GM18511 (cell line): ENCODE measurements at regions not wholly inside any gene's neighbourhood (a gene's known extent, or its start where the extent isn't known, plus 50 kb on each side); places are given as distances from the start of the nearest gene placed in this dataset.

Experiments used
- ATAC-seq: cut with Tn5 transposase; IDR thresholded peaks from one replicate; pipeline ENCODE4 v1.9.1; 2021; ENCODE audit warnings: mild to moderate bottlenecking, moderate library complexity; ENCODE audit not compliant: unreplicated experiment

- peak; percentile 86 for ATAC-seq
Measured at GRCh38 chr20:39946053-39946810, 742.8 kb downstream of the MAFB start.

DNA sequence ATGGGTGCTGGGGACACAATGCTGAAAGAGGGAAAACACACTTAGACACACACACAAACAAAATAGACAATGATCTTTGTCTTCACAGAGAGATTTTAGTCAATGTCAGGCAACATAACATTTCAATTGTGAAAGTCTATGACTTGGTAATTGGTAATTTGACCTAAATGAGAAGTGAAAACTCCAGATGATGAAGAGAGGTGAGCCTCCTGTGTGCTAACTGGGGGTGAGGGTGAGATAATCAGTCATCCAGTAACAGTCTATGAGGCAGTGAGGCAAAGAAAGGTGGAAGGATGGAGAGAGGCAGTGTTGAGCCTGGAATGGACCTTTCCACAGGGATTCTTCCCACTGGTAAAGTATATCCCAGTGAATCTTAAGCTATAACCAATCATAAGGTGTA lies 744.2 kb downstream of the MAFB start:
- peak; percentile 68 for ATAC-seq

GRCh38 chr20:39943336-39943735 lies 745.7 kb downstream of the MAFB start:
- ATAC-seq: no peak

- no peak for ATAC-seq
Measured at GRCh38 chr20:39941245-39941644, 747.8 kb downstream of the MAFB start.

GRCh38 chr20:39939241-39939865 lies 749.7 kb downstream of the MAFB start:
- ATAC-seq: no peak

- ATAC-seq: no peak
Measured at GRCh38 chr20:39936401-39936800, 752.6 kb downstream of the MAFB start.

DNA sequence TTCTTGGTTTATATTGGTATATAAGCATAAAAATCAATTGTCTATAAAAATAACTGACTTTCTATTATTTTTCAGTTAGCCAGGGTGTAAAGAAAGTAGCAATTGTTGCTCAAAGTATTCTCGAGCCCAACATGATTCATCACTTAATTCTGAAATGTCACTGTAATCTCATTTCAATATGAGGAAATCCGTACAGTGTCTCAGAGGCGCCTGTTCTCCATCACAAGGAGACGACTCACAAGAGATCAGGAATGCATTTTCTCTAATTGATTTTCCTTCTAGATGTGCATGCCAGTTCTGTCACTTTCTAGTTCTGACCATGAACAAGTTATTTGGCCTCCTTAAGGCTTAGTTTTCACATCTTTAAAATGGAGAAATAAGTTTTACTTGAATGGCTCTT lies 753.1 kb downstream of the MAFB start:
- no peak for ATAC-seq

DNA sequence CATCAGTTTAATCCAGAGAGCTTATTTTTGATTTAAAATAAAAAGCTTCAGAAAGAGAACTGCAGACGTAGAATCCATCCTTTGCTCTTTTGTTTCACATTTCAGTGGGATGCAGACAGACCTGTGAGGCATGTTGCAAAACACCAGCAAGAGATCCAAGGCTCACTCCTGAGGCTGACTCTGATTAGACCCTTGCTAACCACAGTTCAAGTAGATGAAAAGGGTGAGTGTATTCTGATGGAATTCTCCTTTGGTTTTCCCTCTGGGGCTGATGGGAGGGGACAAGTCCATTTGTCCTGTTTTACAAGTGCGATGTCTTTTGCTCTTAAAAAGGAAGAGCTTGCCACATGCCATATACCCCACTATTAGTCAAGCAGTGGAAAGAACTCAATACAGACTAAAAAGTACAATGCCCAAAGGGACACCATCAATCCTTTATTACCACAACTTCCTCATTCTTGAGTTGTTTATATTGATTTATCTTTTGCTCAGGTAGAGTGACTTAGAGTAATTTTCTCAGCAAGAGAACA lies 772.7 kb downstream of the MAFB start:
- no peak for ATAC-seq

- no peak for ATAC-seq
Measured at GRCh38 chr20:39913274-39913673, 775.8 kb downstream of the MAFB start.

DNA sequence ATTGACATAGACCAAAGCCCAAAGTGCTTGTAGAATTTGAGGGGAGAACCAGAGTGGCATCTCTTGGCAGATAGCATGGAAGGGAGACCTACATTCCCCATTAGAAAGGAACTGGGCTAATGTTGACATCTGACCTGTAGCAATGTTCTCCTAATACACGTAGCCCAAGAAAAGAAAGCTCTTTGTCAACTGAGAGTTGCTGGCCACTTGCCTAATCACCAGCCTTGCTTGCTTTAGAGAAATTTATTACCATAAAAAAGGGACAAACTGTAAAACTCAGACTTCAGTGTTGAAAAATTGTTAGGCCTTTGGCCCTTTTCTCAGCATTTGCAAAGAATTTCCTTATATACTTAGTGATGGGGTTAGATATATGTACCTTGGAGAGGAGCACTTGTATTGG lies 777.5 kb downstream of the MAFB start:
- ATAC-seq: no peak

GRCh38 chr20:39910536-39910935 lies 778.5 kb downstream of the MAFB start:
- no peak for ATAC-seq

- peak; percentile 49 for ATAC-seq
Measured at GRCh38 chr20:39909447-39909846, 779.6 kb downstream of the MAFB start.

GRCh38 chr20:39904476-39905112 lies 784.4 kb downstream of the MAFB start:
- ATAC-seq: no peak

DNA sequence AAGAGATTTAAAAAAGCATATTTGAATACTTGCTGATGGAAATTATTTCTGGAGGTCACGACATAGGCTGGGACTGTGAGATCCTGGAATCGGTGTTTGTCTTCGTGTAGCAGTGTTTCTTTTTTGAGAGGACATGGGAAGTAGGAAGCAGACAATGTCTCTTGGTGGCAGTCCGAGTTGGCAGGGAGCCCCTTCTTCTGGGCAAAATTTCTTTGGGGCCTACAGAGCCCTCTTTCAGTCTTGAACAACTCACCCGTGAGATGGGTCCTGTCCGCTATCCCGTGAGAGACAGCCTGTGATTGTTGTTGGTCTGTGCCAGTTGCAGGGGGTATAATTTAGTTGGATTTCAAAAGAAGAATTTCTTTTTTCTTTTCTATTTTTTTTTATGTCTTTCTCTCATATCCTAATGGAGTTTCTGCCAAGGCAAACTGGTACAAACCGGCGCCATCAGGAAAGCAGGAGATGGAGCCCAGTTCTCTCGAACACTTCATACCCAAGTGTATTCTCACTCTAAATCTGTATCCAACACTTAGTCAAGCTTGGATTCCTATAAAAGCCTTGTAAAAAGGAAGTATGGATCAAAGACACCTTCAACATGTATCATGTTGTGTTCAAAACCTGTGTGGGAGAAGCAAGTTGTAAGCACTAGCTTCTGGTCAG lies 785.1 kb downstream of the MAFB start:
- ATAC-seq: no peak

DNA sequence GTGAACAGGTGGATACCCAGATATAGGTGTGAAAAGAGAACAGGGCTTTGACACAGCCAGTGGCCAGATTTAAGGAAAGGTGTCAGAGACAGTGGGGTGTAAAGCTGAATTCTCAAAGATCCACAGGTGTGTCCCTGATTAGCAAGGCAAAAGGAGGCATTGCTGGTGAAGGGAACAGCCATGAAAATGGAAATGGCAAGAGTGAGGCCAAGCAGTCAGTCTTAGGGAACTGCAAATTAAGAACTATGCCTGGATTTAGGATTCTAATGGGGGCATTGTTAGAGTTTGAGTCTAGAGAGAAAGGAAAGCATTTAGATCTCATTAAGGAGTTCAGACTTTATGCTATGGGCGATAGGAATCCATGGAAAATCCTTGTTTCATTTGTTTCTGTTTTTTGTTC lies 789.2 kb downstream of the MAFB start:
- no peak for ATAC-seq

DNA sequence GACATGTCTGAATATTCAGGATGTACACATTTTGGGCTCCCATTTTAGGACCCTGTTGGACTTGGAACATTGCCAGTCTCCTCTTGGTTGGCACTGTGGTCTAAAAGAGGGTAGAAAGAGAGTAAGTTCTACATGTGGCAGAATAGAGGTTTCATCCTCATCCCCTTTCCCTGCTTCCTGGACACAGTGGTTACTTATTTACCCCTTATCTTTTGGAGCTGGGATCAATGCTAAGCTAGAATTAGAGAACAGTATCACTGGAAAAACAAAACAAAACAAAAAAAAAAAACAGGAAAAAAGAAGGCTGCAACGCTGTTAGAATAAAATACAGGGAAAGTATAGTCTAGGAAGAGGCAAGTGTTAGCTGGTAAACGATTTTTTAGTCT lies 790.6 kb downstream of the MAFB start:
- no peak for ATAC-seq

GRCh38 chr20:39897781-39898466 lies 791.1 kb downstream of the MAFB start:
- ATAC-seq: no peak

- ATAC-seq: no peak
Measured at GRCh38 chr20:39897058-39897457, 792.0 kb downstream of the MAFB start.

- ATAC-seq: no peak
Measured at GRCh38 chr20:39894067-39894466, 795.0 kb downstream of the MAFB start.

DNA sequence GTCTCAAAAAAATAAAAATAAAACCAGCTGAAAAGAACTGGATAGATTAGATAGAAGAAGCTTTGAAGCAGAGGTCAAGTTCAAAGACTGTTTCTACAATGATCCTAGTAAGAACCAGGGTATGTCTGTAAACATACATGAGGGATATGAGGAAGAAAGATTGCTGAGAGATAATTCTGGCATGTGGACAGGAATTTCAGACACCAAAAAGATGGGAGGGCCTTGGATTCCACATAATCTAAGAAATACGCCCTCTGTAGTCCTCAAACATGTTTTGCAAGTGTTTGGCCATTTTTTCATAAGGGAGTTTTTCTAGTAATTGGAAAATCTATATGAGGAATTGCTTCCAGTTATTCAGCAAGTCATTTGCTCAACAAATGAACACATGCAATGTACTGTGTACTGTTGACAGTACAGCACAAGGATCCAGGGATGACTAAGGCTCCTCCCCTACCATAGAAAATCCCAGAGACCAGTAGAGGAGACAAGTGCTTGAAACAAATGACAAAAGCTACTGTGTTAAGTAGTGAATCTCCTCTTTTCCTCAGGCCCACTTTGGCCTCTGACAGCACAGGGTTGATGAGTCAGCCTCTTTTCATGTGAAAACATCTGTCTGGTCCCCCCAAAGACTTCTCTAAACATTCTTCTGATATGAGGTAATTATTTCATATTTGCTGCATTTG lies 795.9 kb downstream of the MAFB start:
- no peak for ATAC-seq
